ENCODE measurements at regions not wholly inside any gene's neighbourhood (a gene's known extent, or its start where the extent isn't known, plus 50 kb on each side); places are given as distances from the start of the nearest gene placed in this dataset.

- DNase-seq (ENCODE audit: low read depth): no peak
- H3K4me3 ChIP-seq (ENCODE audit: low read depth, low read length): no peak overlapping the region
- TF ChIP-seq CTCF (IDR thresholded peaks at IDR 0.05; ENCODE audit: insufficient read depth, low read length): no peak
Observed at GRCh38 chr5:52255308-52255707, 532.4 kb upstream of the ITGA1 start.

GRCh38 chr5:52262844-52263243 lies 524.9 kb upstream of the ITGA1 start:
- no peak overlapping the region for H3K4me3 ChIP-seq (ENCODE audit: low read depth, low read length)
- TF ChIP-seq CTCF (IDR thresholded peaks at IDR 0.05; ENCODE audit: insufficient read depth, low read length): no peak

GRCh38 chr5:52269401-52269800 lies 518.3 kb upstream of the ITGA1 start:
- no peak for TF ChIP-seq CTCF (IDR thresholded peaks at IDR 0.05; ENCODE audit: insufficient read depth, low read length)
- no peak overlapping the region for H3K4me3 ChIP-seq (ENCODE audit: low read depth, low read length)

More at GRCh38 chr5:52262844-52263243, 524.9 kb upstream of the ITGA1 start:
- no peak for DNase-seq (ENCODE audit: low read depth)

GRCh38 chr5:52269859-52270258 lies 517.9 kb upstream of the ITGA1 start:
- no peak for DNase-seq (ENCODE audit: low read depth)
- H3K4me3 ChIP-seq (ENCODE audit: low read depth, low read length): no peak overlapping the region
- no peak for TF ChIP-seq CTCF (IDR thresholded peaks at IDR 0.05; ENCODE audit: insufficient read depth, low read length)

More at GRCh38 chr5:52269401-52269800, 518.3 kb upstream of the ITGA1 start:
- DNase-seq (ENCODE audit: low read depth): no peak

- H3K4me3 ChIP-seq (ENCODE audit: low read depth, low read length): no peak overlapping the region
- no peak for TF ChIP-seq CTCF (IDR thresholded peaks at IDR 0.05; ENCODE audit: insufficient read depth, low read length)
- DNase-seq (ENCODE audit: low read depth): no peak
Observed at GRCh38 chr5:52275639-52276038, 512.1 kb upstream of the ITGA1 start.

GRCh38 chr5:52277101-52277500 lies 510.6 kb upstream of the ITGA1 start:
- no peak for DNase-seq (ENCODE audit: low read depth)
- TF ChIP-seq CTCF (IDR thresholded peaks at IDR 0.05; ENCODE audit: insufficient read depth, low read length): no peak
- no peak overlapping the region for H3K4me3 ChIP-seq (ENCODE audit: low read depth, low read length)

GRCh38 chr5:52282647-52283046 lies 505.1 kb upstream of the ITGA1 start:
- TF ChIP-seq CTCF (IDR thresholded peaks at IDR 0.05; ENCODE audit: insufficient read depth, low read length): no peak
- DNase-seq (ENCODE audit: low read depth): no peak
- no peak overlapping the region for H3K4me3 ChIP-seq (ENCODE audit: low read depth, low read length)

Measured in fibroblast of the aortic adventitia (primary cell).